VCaP (cell line): ENCODE measurements at regions not wholly inside any gene's neighbourhood (a gene's known extent, or its start where the extent isn't known, plus 50 kb on each side); places are given as distances from the start of the nearest gene placed in this dataset.
A peak's percentile ranks its signal among the peaks of the same experiment; 100 is the strongest.

Experiments
- H3K27ac ChIP-seq: fragments of 450-650 bp; 2 replicates; pipeline ENCODE4 v1.5.1; 2017
- TF ChIP-seq, protein P1 (sequence below): fragments of 450-650 bp; conservative IDR thresholded peaks from 2 replicates; pipeline ENCODE4 v1.5.1; 2017; ENCODE audit warnings: mild to moderate bottlenecking, moderate library complexity

DNA sequence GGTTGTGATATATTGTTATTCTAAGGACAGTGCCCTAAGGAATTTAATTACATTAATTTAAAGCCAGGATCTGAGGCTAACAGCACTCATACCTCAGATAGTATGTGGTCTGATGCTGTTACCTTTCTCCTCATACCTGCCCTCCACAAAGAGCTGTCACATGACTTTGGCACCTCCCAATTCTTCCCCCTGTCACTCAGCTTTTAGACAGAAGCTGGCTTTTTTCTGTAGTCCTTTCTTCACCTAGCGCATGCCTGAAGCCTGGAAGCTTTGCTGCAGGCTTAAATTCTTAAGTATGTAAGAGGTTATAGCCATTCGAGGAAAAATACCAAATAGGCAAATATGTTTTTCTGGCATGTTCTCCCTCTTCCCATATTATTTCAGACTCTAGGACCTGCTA, 61.0 kb upstream of the ADAMTS19 start:
- no peak overlapping the region for H3K27ac ChIP-seq
- TF ChIP-seq, protein P1, sequence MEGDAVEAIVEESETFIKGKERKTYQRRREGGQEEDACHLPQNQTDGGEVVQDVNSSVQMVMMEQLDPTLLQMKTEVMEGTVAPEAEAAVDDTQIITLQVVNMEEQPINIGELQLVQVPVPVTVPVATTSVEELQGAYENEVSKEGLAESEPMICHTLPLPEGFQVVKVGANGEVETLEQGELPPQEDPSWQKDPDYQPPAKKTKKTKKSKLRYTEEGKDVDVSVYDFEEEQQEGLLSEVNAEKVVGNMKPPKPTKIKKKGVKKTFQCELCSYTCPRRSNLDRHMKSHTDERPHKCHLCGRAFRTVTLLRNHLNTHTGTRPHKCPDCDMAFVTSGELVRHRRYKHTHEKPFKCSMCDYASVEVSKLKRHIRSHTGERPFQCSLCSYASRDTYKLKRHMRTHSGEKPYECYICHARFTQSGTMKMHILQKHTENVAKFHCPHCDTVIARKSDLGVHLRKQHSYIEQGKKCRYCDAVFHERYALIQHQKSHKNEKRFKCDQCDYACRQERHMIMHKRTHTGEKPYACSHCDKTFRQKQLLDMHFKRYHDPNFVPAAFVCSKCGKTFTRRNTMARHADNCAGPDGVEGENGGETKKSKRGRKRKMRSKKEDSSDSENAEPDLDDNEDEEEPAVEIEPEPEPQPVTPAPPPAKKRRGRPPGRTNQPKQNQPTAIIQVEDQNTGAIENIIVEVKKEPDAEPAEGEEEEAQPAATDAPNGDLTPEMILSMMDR, result no peak

DNA sequence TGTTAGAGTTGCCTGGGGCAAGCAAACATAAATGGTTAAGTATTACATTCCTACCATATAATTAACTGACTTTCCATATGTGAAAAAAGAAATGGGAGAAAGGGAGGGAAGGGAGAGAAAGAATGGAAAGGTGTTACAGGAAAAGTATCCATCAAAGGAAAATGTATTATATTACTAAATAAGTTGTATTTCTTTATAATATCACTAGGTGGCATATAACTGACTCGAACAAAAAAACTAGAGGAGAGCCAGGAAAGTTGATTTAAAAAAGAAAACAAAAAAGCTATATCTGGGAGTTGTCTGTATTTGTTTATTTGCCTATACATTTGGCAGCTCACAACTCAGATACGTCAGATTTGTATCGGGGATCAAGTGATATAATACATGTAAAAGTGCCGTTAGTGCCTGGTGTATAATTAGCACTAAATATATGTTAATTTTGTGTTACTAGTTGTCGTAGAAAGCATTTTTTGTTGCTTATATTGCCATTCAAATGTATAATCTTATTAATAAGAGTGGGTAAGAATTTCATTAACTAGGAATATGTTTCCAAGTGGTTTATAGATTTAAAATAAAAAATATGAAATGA, 59.6 kb upstream of the ADAMTS19 start:
- TF ChIP-seq, protein P1, result peak; percentile 65
- no peak overlapping the region for H3K27ac ChIP-seq

DNA sequence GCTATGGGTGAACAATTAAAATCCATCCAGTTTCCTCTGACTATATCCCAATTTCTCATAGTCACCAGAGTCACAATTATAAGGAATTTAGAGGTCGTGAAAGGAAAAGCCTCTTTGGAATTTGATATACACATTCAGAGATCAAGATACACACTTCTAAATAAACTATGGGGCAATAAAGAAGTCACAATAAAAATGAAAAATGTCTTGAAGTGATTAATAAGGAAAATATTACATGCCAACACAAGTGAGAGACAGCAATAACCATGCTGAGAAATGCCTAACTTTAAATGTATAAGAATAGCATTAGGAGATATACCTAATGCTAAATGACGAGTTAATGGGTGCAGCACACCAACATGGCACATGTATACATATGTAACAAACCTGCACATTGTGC, 54.9 kb upstream of the ADAMTS19 start:
- TF ChIP-seq, protein P1, result no peak
- H3K27ac ChIP-seq, result no peak overlapping the region

DNA sequence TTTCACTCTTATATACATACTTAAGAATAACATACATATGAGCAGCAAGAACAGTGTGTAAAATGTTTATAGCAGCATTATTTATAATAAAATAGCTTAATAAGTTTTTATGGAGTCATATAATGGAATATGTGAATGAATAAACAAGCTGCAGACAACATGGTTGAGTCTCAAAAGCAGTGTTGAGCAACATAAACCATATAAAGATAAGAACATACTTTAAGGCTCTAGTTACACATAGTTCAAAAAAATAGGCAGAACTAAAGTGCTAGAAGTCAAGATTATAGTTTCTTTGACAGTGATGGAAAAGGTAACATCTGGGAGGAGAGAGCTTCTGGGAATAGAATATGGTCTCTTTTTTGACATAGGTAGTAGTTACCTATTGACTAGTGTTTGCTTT, 53.7 kb upstream of the ADAMTS19 start:
- TF ChIP-seq, protein P1, result no peak

More for the DNA sequence above, 53.7 kb upstream of the ADAMTS19 start:
- no peak overlapping the region for H3K27ac ChIP-seq
